A549 (cell line): ENCODE measurements at regions not wholly inside any gene's neighbourhood (a gene's known extent, or its start where the extent isn't known, plus 50 kb on each side); places are given as distances from the start of the nearest gene placed in this dataset.

Experiments used
- ATAC-seq, 2 experiments: fragments of 200-7000 bp in 1 of 2; fragments of >200 bp in 1 of 2; cut with Nextera tagmentation in 1 of 2; cut with Tn5 transposase in 1 of 2; 3 replicates each; pipeline versions ENCODE4 v1.8.0 to v1.9.1; 2018 to 2020; ENCODE audit warnings: mild to moderate bottlenecking in 1 of 2, moderate library complexity in 1 of 2
- CTCF ChIA-PET: fragments of 300-600 bp; sonication (Branson Sonifier 250); formaldehyde crosslinking; extraction: SDS; loops from one replicate; lab custom pipeline; 2021; ENCODE audit warnings: antibody characterized with exemption, inconsistent platforms; lab: Yijun Ruan, JAX
- POLR2A ChIA-PET: fragments of 350-600 bp; formaldehyde crosslinking; extraction: SDS; loops from one replicate; lab custom pipeline; 2021; ENCODE audit warnings: antibody characterized with exemption, inconsistent platforms; lab: Yijun Ruan, JAX
- DNase-seq, 2 experiments: peaks; one replicate each; pipeline versions ENCODE4 v3.0.0 to v3.0.0-alpha.2; 2011 to 2016; ENCODE audit warnings: low read depth in 1 of 2, low spot score in 1 of 2
- FAIRE-seq: peaks from 2 replicates; lab custom pipeline; 2011; peaks lifted over from hg19 to GRCh38; lab: Jason Lieb, UNC
- H3K27ac ChIP-seq, 2 experiments: fragments of >200 bp; sonication (Bioruptor Twin); formaldehyde crosslinking; 3 replicates each; pipeline ENCODE4 v1.5.1; 2016 to 2017
- H3K4me1 ChIP-seq: fragments of >200 bp; sonication (Bioruptor Twin); formaldehyde crosslinking; 3 replicates; pipeline ENCODE4 v1.6.1; 2016
- H3K4me2 ChIP-seq: fragments of >200 bp; sonication (Bioruptor Twin); formaldehyde crosslinking; 3 replicates; pipeline ENCODE4 v1.6.1; 2016
- H3K4me3 ChIP-seq: fragments of >200 bp; sonication (Bioruptor Twin); formaldehyde crosslinking; 3 replicates; pipeline ENCODE4 v1.5.1; 2016
- H3K9me3 ChIP-seq: fragments of >200 bp; sonication (Bioruptor Twin); formaldehyde crosslinking; 3 replicates; pipeline ENCODE4 v1.6.1; 2016
- CHD2 ChIP-seq: fragments of 150-350 bp; IDR thresholded peaks from 2 replicates; pipeline ENCODE4 v1.6.1; 2014; ENCODE audit warnings: low read length; ENCODE audit not compliant: partially characterized antibody
- EHMT2 ChIP-seq: fragments of 200-600 bp; sonication (generic); IDR thresholded peaks from 2 replicates; pipeline ENCODE4 v1.6.1; 2016; ENCODE audit warnings: antibody characterized with exemption, low read depth, mild to moderate bottlenecking, moderate library complexity
- ESRRA ChIP-seq: fragments of 150-350 bp; IDR thresholded peaks from 2 replicates; pipeline ENCODE4 v1.6.1; 2014; ENCODE audit warnings: mild to moderate bottlenecking, low read length, borderline replicate concordance
- FOSL2 ChIP-seq, 2 experiments: fragments of 450-650 bp in 1 of 2; fragments of >200 bp in 1 of 2; sonication (Bioruptor Twin) in 1 of 2; formaldehyde crosslinking; IDR thresholded peaks; 2 replicates each; pipeline versions ENCODE4 v1.5.0 to v1.6.1; 2016 to 2020; ENCODE audit warnings: mild to moderate bottlenecking in 1 of 2, moderate library complexity in 1 of 2
- HEYL ChIP-seq: fragments of 250-450 bp; sonication (Bioruptor Pico); IDR thresholded peaks from 2 replicates; pipeline ENCODE4 v1.8.0; 2021; ENCODE audit warnings: mild to moderate bottlenecking, moderate library complexity
- HOXA7 ChIP-seq: fragments of 250-450 bp; sonication (Bioruptor Pico); IDR thresholded peaks from 2 replicates; pipeline ENCODE4 v1.5.0; 2020; ENCODE audit warnings: mild to moderate bottlenecking, moderate library complexity
- HOXB5 ChIP-seq: fragments of 250-450 bp; sonication (Bioruptor Pico); IDR thresholded peaks from 2 replicates; pipeline ENCODE4 v1.5.0; 2020; ENCODE audit warnings: mild to moderate bottlenecking, moderate library complexity
- JUNB ChIP-seq: fragments of >200 bp; sonication (Bioruptor Twin); formaldehyde crosslinking; IDR thresholded peaks from 2 replicates; pipeline ENCODE4 v1.6.1; 2016
- MYC ChIP-seq: IDR thresholded peaks from 2 replicates; pipeline ENCODE4 v1.6.1; 2012; ENCODE audit warnings: mild to moderate bottlenecking, inconsistent platforms, low read length, improper control_type of control experiment, borderline replicate concordance
- NR3C1 ChIP-seq: fragments of >200 bp; sonication (Bioruptor Twin); formaldehyde crosslinking; IDR thresholded peaks from 3 replicates; pipeline ENCODE4 v1.6.1; 2017
- PBX3 ChIP-seq: IDR thresholded peaks from 2 replicates; pipeline ENCODE4 v1.6.1; 2012
- RFX5 ChIP-seq: fragments of 450-650 bp; IDR thresholded peaks from 2 replicates; pipeline ENCODE4 v1.7.1; 2014; ENCODE audit warnings: antibody characterized with exemption, mild to moderate bottlenecking, moderate library complexity
- RNF2 ChIP-seq: fragments of 200-600 bp; sonication (generic); IDR thresholded peaks from 2 replicates; pipeline ENCODE4 v1.6.1; 2016; ENCODE audit warnings: low read depth, mild to moderate bottlenecking, antibody characterized with exemption, moderate library complexity, borderline replicate concordance
- SREBF2 ChIP-seq: fragments of 450-650 bp; IDR thresholded peaks from 2 replicates; pipeline ENCODE4 v1.6.1; 2014; ENCODE audit warnings: mild to moderate bottlenecking, moderate library complexity
- TP53 ChIP-seq: fragments of 250-450 bp; sonication (Bioruptor Pico); IDR thresholded peaks from 2 replicates; pipeline ENCODE4 v1.5.0; 2021; ENCODE audit warnings: mild to moderate bottlenecking, moderate library complexity
- ZFP36 ChIP-seq: fragments of 450-650 bp; IDR thresholded peaks from 2 replicates; pipeline ENCODE4 v1.6.1; 2014; ENCODE audit warnings: borderline replicate concordance; ENCODE audit not compliant: partially characterized antibody
- ZNF302 ChIP-seq: fragments of 250-450 bp; sonication (Bioruptor Pico); IDR thresholded peaks from 2 replicates; pipeline ENCODE4 v1.9.0; 2021; ENCODE audit warnings: inconsistent platforms, mild to moderate bottlenecking, moderate library complexity
- WGBS: methylation state at CpG from one replicate; pipeline ENCODE4 v1.1.6; 2017; ENCODE audit errors: missing lambda C conversion rate; 5-methylcytosine and 5-hydroxymethylcytosine counted together
- TF ChIP-seq, protein P1 (sequence below): fragments of >200 bp; sonication (Bioruptor Twin); formaldehyde crosslinking; IDR thresholded peaks from 3 replicates; pipeline ENCODE4 v1.5.1; 2016

- H3K9me3 ChIP-seq, result no peaks in the 10 kb centered on the region
- ChIA-PET CTCF (no interaction called here), POLR2A (no interaction called here)
- 60% methylated on average over 5 of the region's 9 CpGs for WGBS
- FAIRE-seq (no peak), ATAC-seq (no peak), DNase-seq (no peak)
- no peak overlapping the region for H3K27ac ChIP-seq
- no peaks in the 10 kb centered on the region for H3K4me1 ChIP-seq
- no peak overlapping the region for H3K4me2 ChIP-seq
- no peak overlapping the region for H3K4me3 ChIP-seq
- TF ChIP-seq MYC (no peak), HOXA7 (no peak), RNF2 (no peak), NR3C1 (no peak), FOSL2 (IDR thresholded peaks at IDR 0.05) (no peak), FOSL2 (CRISPR knock-in tag; IDR thresholded peaks at IDR 0.05) (no peak), JUNB (no peak), HEYL (CRISPR knock-in tag) (no peak)
These were observed 133.8 kb downstream of the CPZ start for GRCh38 chr4:8726344-8726851.

DNA sequence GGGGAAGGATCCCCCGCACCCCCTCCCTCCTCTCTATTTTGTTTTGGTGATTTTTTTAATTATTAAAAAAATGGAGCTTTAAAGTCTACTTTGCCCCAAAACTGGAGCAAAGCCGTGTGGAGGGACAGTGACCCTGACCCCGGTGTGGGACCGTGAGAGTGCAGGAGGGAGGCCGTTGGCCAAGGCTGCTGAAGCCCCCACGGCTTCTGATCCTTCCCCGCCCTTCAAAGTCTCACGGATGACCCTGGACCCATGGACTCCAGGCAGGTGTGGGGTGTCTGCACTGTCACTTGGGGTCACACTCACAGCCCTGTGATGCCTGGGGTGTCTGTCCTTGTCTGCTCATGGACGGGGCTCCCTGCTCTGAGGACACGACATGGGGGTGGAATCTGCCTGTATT, 133.3 kb downstream of the CPZ start:
- TF ChIP-seq CHD2, result no peak
- no peak for TF ChIP-seq NR3C1
- no peak for TF ChIP-seq TP53 (CRISPR knock-in tag)
- no peak for TF ChIP-seq EHMT2
- no peak for TF ChIP-seq ESRRA
- TF ChIP-seq SREBF2, result no peak
- no peak for TF ChIP-seq RFX5
- TF ChIP-seq HOXB5 (CRISPR knock-in tag), result no peak
- no peak for TF ChIP-seq ZNF302 (CRISPR knock-in tag)
- no peak for TF ChIP-seq PBX3
- ATAC-seq (no peak), DNase-seq (no peak), FAIRE-seq (no peak)
- H3K27ac ChIP-seq, result no peak overlapping the region
- no peaks in the 10 kb centered on the region for H3K4me1 ChIP-seq
- H3K4me2 ChIP-seq, result no peak overlapping the region
- no peak overlapping the region for H3K4me3 ChIP-seq
- POLR2A ChIA-PET, result no interaction called here
- CTCF ChIA-PET, result no interaction called here
- 73% methylated on average over 8 of the region's 10 CpGs for WGBS
- no peaks in the 10 kb centered on the region for H3K9me3 ChIP-seq

DNA sequence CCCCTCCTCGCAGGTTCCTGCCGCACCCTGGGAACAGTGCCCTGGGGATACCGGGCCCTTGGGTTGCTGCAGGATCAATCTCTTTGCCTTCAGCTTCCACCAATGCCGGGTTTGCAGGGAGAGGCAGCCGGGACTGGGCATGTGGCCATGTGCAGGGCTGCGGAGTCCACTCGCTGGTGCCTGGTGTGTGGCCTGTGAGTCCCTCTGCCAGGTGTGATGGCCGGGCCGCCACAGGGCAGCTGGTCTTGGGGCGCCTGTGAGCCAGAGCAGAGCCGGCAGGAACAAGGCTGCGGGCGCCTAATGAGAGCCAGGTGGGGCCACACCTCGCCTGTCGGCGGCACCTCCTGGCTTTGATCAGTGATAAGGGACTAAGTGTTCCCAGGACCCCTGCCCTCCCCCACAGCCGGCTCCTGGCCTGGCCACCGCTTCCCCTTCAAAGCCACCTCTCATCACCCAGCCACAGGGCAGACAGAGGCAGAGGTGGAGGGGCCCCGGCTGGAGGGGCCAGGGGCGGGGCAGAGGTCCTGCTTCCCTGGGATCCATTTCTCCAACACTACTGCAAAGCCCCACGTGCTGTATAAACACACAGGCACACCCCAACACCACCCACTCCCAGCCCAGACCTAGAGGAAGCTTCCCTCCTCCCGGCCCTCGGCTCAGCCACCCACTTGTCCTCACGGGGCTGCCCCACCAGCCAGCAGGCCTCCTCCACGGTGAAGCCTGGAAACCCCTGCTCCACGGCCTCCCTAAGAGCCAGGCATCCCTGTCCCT, 132.7 kb downstream of the CPZ start:
- DNase-seq (no peak), FAIRE-seq (no peak), ATAC-seq (no peak)
- no peak overlapping the region for H3K4me2 ChIP-seq
- CTCF ChIA-PET, result no interaction called here
- WGBS, result 54% methylated on average over 9 of the region's 26 CpGs
- POLR2A ChIA-PET, result no interaction called here
- TF ChIP-seq ZFP36 (no peak), HOXA7 (no peak), PBX3 (no peak)
- TF ChIP-seq, protein P1, sequence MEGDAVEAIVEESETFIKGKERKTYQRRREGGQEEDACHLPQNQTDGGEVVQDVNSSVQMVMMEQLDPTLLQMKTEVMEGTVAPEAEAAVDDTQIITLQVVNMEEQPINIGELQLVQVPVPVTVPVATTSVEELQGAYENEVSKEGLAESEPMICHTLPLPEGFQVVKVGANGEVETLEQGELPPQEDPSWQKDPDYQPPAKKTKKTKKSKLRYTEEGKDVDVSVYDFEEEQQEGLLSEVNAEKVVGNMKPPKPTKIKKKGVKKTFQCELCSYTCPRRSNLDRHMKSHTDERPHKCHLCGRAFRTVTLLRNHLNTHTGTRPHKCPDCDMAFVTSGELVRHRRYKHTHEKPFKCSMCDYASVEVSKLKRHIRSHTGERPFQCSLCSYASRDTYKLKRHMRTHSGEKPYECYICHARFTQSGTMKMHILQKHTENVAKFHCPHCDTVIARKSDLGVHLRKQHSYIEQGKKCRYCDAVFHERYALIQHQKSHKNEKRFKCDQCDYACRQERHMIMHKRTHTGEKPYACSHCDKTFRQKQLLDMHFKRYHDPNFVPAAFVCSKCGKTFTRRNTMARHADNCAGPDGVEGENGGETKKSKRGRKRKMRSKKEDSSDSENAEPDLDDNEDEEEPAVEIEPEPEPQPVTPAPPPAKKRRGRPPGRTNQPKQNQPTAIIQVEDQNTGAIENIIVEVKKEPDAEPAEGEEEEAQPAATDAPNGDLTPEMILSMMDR, result no peak
- H3K9me3 ChIP-seq, result no peaks in the 10 kb centered on the region
- H3K4me3 ChIP-seq, result no peak overlapping the region
- H3K27ac ChIP-seq, result no peak overlapping the region
- no peaks in the 10 kb centered on the region for H3K4me1 ChIP-seq
